Fibroblast of lung (primary cell): ENCODE measurements at regions not wholly inside any gene's neighbourhood (a gene's known extent, or its start where the extent isn't known, plus 50 kb on each side); places are given as distances from the start of the nearest gene placed in this dataset.

Source experiments
- DNase-seq, 2 donors: peaks; one replicate each; pipeline versions ENCODE4 v3.0.0 to v3.0.0-alpha.2; 2010; ENCODE audit warnings: low read depth in 2 of 2
- H2AFZ ChIP-seq: 2 replicates; pipeline ENCODE4 v1.5.1; 2012; ENCODE audit warnings: low read length, control low read depth, inconsistent platforms
- H3K27ac ChIP-seq: 2 replicates; pipeline ENCODE4 v1.5.1; 2011; ENCODE audit warnings: low read length, control low read depth; ENCODE audit not compliant: insufficient read depth
- H3K27me3 ChIP-seq: 2 replicates; pipeline ENCODE4 v1.5.1; 2011; ENCODE audit warnings: mild to moderate bottlenecking, low read length; ENCODE audit not compliant: control insufficient read depth, insufficient read depth
- H3K36me3 ChIP-seq: 2 replicates; pipeline ENCODE4 v1.5.1; 2011; ENCODE audit warnings: low read length; ENCODE audit not compliant: control insufficient read depth, insufficient read depth
- H3K4me1 ChIP-seq: 2 replicates; pipeline ENCODE4 v1.5.1; 2011; ENCODE audit warnings: low read length; ENCODE audit not compliant: control insufficient read depth, insufficient read depth; ENCODE audit errors: extremely low read depth
- H3K4me2 ChIP-seq: 2 replicates; pipeline ENCODE4 v1.5.1; 2011; ENCODE audit warnings: low read length, control low read depth; ENCODE audit not compliant: insufficient read depth; ENCODE audit errors: extremely low read depth
- H3K4me3 ChIP-seq, 4 experiments: fragments of 200-600 bp in 1 of 4; sonication (generic) in 1 of 4; replicated peaks in 1 of 4; 2 replicates each; pipeline ENCODE4 v1.5.1; 2011 to 2016; ENCODE audit warnings: low read length in 4 of 4, low read depth in 3 of 4, mild to moderate bottlenecking in 3 of 4, control low read depth in 2 of 4, inconsistent platforms in 1 of 4, mixed read lengths in 1 of 4; ENCODE audit not compliant: insufficient read depth in 1 of 4; ENCODE audit errors: control extremely low read depth in 1 of 4
- H3K79me2 ChIP-seq: 2 replicates; pipeline ENCODE4 v1.5.1; 2012; ENCODE audit warnings: mild to moderate bottlenecking, low read length, inconsistent platforms; ENCODE audit not compliant: control insufficient read depth, insufficient read depth
- H3K9ac ChIP-seq: 2 replicates; pipeline ENCODE4 v1.5.1; 2011; ENCODE audit warnings: mild to moderate bottlenecking, low read length, control low read depth; ENCODE audit not compliant: insufficient read depth
- H3K9me3 ChIP-seq: 2 replicates; pipeline ENCODE4 v1.5.1; 2012; ENCODE audit warnings: low read depth, low read length; ENCODE audit not compliant: control insufficient read depth, insufficient read depth
- H4K20me1 ChIP-seq: 2 replicates; pipeline ENCODE4 v1.5.1; 2011; ENCODE audit warnings: low read length; ENCODE audit not compliant: control insufficient read depth, insufficient read depth; ENCODE audit errors: extremely low read depth
- CTCF ChIP-seq, 2 donors: IDR thresholded peaks in 1 of 2; conservative IDR thresholded peaks in 1 of 2; 1 replicate in 1 of 2; 2 replicates in 1 of 2; pipeline ENCODE4 v1.5.1; 2011 to 2012; ENCODE audit warnings: low read length in 2 of 2, control low read depth in 1 of 2, inconsistent platforms in 1 of 2, low read depth in 1 of 2, mild to moderate bottlenecking in 1 of 2
- EZH2 ChIP-seq: IDR thresholded peaks from 2 replicates; pipeline ENCODE4 v1.5.1; 2012; ENCODE audit warnings: low read length, control low read depth, mild to moderate bottlenecking; ENCODE audit errors: missing control alignments

GRCh38 chr2:144088863-144089262 is 431.1 kb downstream of the ZEB2 start:
- Histone ChIP-seq H3K79me2 (no peaks in the 10 kb centered on the region), H3K4me2 (no peak overlapping the region), H3K9me3 (no peaks in the 10 kb centered on the region), H3K4me3 (no peak overlapping the region), H3K27me3 (no peaks in the 10 kb centered on the region), H3K27ac (no peak overlapping the region), H3K9ac (no peak overlapping the region), H2AFZ (no peak overlapping the region), H3K4me1 (peaks cover 2% of the 10 kb centered on the region), H4K20me1 (no peaks in the 10 kb centered on the region), H3K36me3 (no peaks in the 10 kb centered on the region)
- DNase-seq, result no peak
- no peak for TF ChIP-seq EZH2
- no peak for TF ChIP-seq CTCF (conservative IDR thresholded peaks at IDR 0.05 in 1 of 2, IDR thresholded peaks at IDR 0.05 in 1 of 2; ENCODE audit: low read depth in 1 of 2, low read length in 2 of 2)

- Histone ChIP-seq H3K27me3 (no peaks in the 10 kb centered on the region), H3K9ac (no peak overlapping the region), H3K4me3 (no peak overlapping the region), H3K4me2 (peak overlapping the region; percentile 35), H2AFZ (no peak overlapping the region), H3K79me2 (no peaks in the 10 kb centered on the region), H3K4me1 (peaks cover 10% of the 10 kb centered on the region), H3K36me3 (no peaks in the 10 kb centered on the region), H3K9me3 (no peaks in the 10 kb centered on the region), H4K20me1 (no peaks in the 10 kb centered on the region), H3K27ac (no peak overlapping the region)
- DNase-seq, result peak; percentile 53 to 55
- TF ChIP-seq CTCF (conservative IDR thresholded peaks at IDR 0.05 in 1 of 2, IDR thresholded peaks at IDR 0.05 in 1 of 2; ENCODE audit: low read depth in 1 of 2, low read length in 2 of 2), result no peak
Measured at GRCh38 chr2:144086965-144087364, 433.0 kb downstream of the ZEB2 start.

- DNase-seq, result no peak
- H3K4me2 ChIP-seq, result no peak overlapping the region
Measured at GRCh38 chr2:144085016-144085415, 434.9 kb downstream of the ZEB2 start.

More at GRCh38 chr2:144085016-144085415, 434.9 kb downstream of the ZEB2 start:
- Histone ChIP-seq H3K79me2 (no peaks in the 10 kb centered on the region), H3K36me3 (no peaks in the 10 kb centered on the region), H3K9me3 (no peaks in the 10 kb centered on the region), H3K4me1 (peaks cover 10% of the 10 kb centered on the region), H4K20me1 (no peaks in the 10 kb centered on the region), H3K27ac (peak overlapping the region; percentile 65), H3K4me3 (no peak overlapping the region), H2AFZ (no peak overlapping the region), H3K9ac (no peak overlapping the region), H3K27me3 (no peaks in the 10 kb centered on the region)
- TF ChIP-seq CTCF (conservative IDR thresholded peaks at IDR 0.05 in 1 of 2, IDR thresholded peaks at IDR 0.05 in 1 of 2; ENCODE audit: low read depth in 1 of 2, low read length in 2 of 2), result no peak
- TF ChIP-seq EZH2, result no peak
